ENCODE measurements at regions not wholly inside any gene's neighbourhood (a gene's known extent, or its start where the extent isn't known, plus 50 kb on each side); places are given as distances from the start of the nearest gene placed in this dataset.

GRCh38 chr5:110824936-110825441, 86.2 kb downstream of the SLC25A46 start:
- TF ChIP-seq CTCF (conservative IDR thresholded peaks at IDR 0.05) (no peak), EZH2 (IDR thresholded peaks at IDR 0.05; ENCODE audit: low read depth) (no peak)
